GM18870 (cell line): ENCODE measurements at regions not wholly inside any gene's neighbourhood (a gene's known extent, or its start where the extent isn't known, plus 50 kb on each side); places are given as distances from the start of the nearest gene placed in this dataset.

Source experiments
- ATAC-seq: cut with Tn5 transposase; IDR thresholded peaks from one replicate; pipeline ENCODE4 v1.9.1; 2021; ENCODE audit warnings: moderate library complexity; ENCODE audit not compliant: unreplicated experiment

GRCh38 chr1:95966866-95967265 lies 732.9 kb downstream of the RWDD3 start:
- no peak for ATAC-seq

GRCh38 chr1:95974586-95974985 lies 740.6 kb downstream of the RWDD3 start:
- ATAC-seq = no peak

- no peak for ATAC-seq
These were observed 738.9 kb upstream of the PTBP2 start for GRCh38 chr1:95982711-95983110.

GRCh38 chr1:95983831-95984230 lies 737.8 kb upstream of the PTBP2 start:
- no peak for ATAC-seq

GRCh38 chr1:95984798-95985374 lies 736.7 kb upstream of the PTBP2 start:
- ATAC-seq = no peak

- ATAC-seq = no peak
These were observed 731.6 kb upstream of the PTBP2 start for GRCh38 chr1:95990033-95990432.

GRCh38 chr1:95991787-95992520 lies 729.6 kb upstream of the PTBP2 start:
- no peak for ATAC-seq

- no peak for ATAC-seq
These were observed 726.9 kb upstream of the PTBP2 start for GRCh38 chr1:95994643-95995042.

- ATAC-seq = no peak
These were observed 719.4 kb upstream of the PTBP2 start for GRCh38 chr1:96002201-96002600.

- no peak for ATAC-seq
These were observed 718.3 kb upstream of the PTBP2 start for GRCh38 chr1:96002969-96003964.

- no peak for ATAC-seq
These were observed 711.7 kb upstream of the PTBP2 start for GRCh38 chr1:96009831-96010434.

- ATAC-seq = no peak
These were observed 710.0 kb upstream of the PTBP2 start for GRCh38 chr1:96011606-96012005.

GRCh38 chr1:96016219-96016618 lies 705.4 kb upstream of the PTBP2 start:
- no peak for ATAC-seq

GRCh38 chr1:96020378-96020777 lies 701.2 kb upstream of the PTBP2 start:
- no peak for ATAC-seq

- ATAC-seq = no peak
These were observed 696.5 kb upstream of the PTBP2 start for GRCh38 chr1:96025062-96025461.

GRCh38 chr1:96028071-96028470 lies 693.5 kb upstream of the PTBP2 start:
- no peak for ATAC-seq

GRCh38 chr1:96030312-96030711 lies 691.3 kb upstream of the PTBP2 start:
- no peak for ATAC-seq

- ATAC-seq = no peak
These were observed 687.6 kb upstream of the PTBP2 start for GRCh38 chr1:96034006-96034405.

GRCh38 chr1:96036763-96037162 lies 684.8 kb upstream of the PTBP2 start:
- ATAC-seq = no peak

- ATAC-seq = no peak
These were observed 682.9 kb upstream of the PTBP2 start for GRCh38 chr1:96038636-96039035.

- ATAC-seq = no peak
These were observed 681.7 kb upstream of the PTBP2 start for GRCh38 chr1:96039910-96040309.
